Posterior cingulate gyrus (tissue), 11 donors: ENCODE measurements at regions not wholly inside any gene's neighbourhood (a gene's known extent, or its start where the extent isn't known, plus 50 kb on each side); places are given as distances from the start of the nearest gene placed in this dataset.
A peak's percentile ranks its signal among the peaks of the same experiment; 100 is the strongest.
"Not testable (repeated sequence)": the region's sequence is repeated elsewhere in the genome, so short reads cannot be mapped to it uniquely, and the experiment has no call there.

Experiments used
- DNase-seq, 10 donors: peaks; one replicate each; pipeline versions ENCODE4 v3.0.0 to v3.0.0-alpha.2; 2020 to 2021; ENCODE audit warnings: mixed read lengths in 3 of 10
- intact Hi-C: fragments of 100-400 bp; cut with DNase I; formaldehyde crosslinking; loops from one replicate; pipeline ENCODE4 v1.15.1; 2023

GRCh38 chr2:87469180-87470151, 278.4 kb upstream of the PLGLB2 start:
- intact Hi-C loops = not testable (repeated sequence)
- peak in 1 of 10 donors; percentile 22 for DNase-seq

GRCh38 chr2:87470381-87471380, 277.2 kb upstream of the PLGLB2 start:
- intact Hi-C loops = not testable (repeated sequence)
- peak in 1 of 10 donors; percentile 31 for DNase-seq

- intact Hi-C loops, DNase-seq: not testable (repeated sequence)
Observed at GRCh38 chr2:87471478-87471877, 276.4 kb upstream of the PLGLB2 start.

DNA sequence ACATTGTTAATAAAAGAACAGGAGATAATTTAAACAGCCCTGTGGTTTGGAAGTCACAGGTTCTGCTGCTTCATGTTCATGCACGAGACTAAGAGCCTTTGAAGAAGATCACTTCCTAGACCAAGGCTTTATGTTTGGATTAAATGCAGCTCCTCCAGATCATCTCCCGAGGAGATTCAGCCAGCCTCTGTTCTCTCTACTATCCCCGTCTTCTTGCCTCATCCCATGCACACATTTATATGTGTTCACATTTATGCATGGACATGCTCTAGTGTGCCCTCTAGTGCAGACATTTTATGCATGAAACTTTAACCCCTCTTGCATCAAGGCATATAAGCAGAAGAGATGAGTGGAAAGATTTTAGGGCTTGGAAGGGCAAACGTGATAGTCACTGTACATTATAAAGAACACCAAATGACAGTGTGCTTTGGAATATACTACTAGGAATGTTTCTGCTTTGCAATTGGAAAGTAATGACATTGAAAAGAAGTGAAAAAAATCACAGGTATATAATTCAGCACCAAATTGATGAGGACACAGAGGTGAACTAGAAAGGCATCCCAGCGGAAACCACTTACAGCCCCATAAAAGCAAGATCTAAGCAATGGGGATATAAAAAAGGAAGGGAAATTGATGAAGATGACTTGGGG, 271.5 kb upstream of the PLGLB2 start:
- intact Hi-C loops = not testable (repeated sequence)

DNA sequence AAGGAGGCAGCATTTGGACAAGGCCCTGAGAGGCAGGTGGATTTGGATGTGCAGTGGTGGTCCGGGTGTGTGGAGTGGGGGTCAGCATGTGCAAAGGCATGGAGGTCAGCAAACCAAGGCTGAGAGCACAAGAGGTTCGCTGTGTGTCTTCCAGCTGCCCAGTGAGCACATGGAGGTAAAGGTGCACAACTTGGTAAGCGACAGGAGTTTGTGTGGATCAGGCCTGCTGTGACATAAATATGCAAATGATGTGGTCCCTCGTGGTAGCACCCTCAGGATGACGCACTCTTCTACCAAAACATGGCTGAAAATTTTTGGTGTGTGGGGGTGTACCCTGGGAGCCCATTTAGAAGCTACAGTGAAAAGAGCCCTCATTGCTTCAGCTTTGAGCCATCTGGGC, 271.0 kb upstream of the PLGLB2 start:
- intact Hi-C loops = not testable (repeated sequence)
- peak in 2 of 10 donors; percentile 18 to 69 for DNase-seq

More for the DNA sequence above, 271.5 kb upstream of the PLGLB2 start:
- DNase-seq = not testable (repeated sequence)

DNA sequence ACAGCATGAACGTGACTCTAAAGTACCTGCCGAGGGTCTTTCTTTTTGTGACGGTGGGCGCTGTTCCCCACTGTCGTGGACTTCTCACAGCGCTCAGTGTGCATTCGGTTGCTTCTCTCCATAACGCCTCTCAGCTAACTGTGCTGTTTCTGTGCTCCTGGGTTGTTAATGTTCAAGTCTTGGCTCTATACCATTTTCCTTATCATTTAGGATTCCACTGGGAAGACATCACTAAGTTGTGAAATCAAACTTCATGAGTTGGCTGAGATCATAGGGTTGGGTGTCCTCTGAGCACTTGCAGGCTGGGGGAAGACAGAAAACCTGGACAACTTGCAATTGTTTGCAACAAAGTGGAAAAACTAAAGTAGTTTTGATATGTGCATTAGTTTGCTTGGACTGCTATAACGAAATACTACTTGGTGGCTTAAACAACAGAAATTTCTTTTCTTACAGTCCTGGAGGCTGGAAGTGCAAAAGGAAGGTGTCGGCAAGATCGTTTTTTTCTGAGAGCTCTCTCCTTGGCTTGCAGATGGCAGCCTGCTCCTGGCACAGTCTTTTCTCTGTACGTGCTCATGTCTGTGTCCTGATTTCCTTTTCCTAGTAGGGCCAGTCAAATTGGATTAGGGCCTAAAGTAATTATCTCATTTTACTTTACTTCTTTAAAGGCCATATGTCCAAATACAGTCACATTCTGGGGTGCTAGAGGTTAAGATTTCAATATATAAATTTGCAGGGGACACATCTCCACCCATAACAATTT, 270.0 kb upstream of the PLGLB2 start:
- intact Hi-C loops = not testable (repeated sequence)
- peak in 2 of 10 donors; percentile 30 to 35 for DNase-seq

- DNase-seq, intact Hi-C loops: not testable (repeated sequence)
Observed at GRCh38 chr2:87478911-87479310, 269.0 kb upstream of the PLGLB2 start.

- DNase-seq, intact Hi-C loops: not testable (repeated sequence)
Observed at GRCh38 chr2:87483093-87483680, 264.7 kb upstream of the PLGLB2 start.

DNA sequence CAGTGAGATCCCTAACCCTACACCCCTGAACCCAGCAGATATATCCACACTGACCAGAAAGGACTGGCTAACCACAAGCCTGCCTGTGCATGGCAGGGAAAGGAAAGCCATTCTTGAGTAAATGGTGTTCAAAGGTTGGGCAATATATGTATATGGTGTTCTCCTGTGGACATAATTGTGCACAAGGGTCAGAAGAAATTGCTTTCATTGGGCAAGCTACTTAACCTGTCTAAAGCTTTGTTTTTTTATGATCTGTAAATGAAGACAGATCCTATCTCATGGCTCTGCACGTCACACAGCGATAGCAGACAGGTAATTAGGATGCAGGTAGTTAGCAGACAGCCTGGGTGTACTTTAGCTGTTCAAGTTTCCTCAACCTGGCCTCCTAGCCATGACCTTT, 263.5 kb upstream of the PLGLB2 start:
- DNase-seq, intact Hi-C loops: not testable (repeated sequence)

- DNase-seq, intact Hi-C loops: not testable (repeated sequence)
Observed at GRCh38 chr2:87485455-87485854, 262.4 kb upstream of the PLGLB2 start.

- intact Hi-C loops, DNase-seq: not testable (repeated sequence)
Observed at GRCh38 chr2:87485884-87486283, 262.0 kb upstream of the PLGLB2 start.

DNA sequence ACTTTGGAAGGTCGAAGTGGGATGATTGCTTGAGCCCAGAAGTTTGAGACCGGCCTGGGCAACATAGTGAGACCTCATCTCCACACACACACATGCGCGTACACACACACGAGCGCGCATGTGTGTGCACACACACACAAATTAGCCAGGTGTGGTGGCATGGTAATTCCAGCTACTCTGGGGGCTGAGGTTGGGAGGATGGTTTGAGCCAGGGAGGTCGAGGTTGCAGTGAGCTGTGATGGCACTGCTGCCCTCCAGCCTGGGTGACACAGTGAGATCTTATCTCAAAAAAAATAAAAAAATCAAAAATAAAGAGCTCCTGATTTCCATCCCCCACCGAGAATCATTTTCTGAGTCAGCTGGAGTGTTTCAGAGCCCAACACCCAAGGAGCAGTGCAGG, 261.5 kb upstream of the PLGLB2 start:
- intact Hi-C loops = not testable (repeated sequence)
- DNase-seq = peak in 1 of 10 donors; percentile 52

DNA sequence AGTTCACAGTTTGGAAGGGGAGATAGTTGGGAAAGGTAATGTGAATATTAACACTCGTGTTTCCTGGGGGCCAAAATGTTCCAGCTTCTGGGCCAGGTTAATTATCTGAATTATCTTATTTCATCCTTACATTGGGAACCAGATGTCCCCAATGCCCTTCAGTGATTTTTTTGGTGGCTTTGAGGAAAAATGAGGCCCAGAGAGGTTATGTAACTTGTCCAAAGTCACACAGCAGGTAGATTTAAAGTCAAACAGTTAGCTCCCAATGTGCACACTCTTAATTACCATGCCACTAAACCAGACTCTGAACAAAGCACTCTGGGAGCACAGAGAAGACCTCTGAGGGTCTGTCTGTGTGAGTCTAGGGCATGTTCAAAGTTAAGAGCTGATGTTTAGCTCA, 259.9 kb upstream of the PLGLB2 start:
- intact Hi-C loops, DNase-seq: not testable (repeated sequence)

GRCh38 chr2:87488991-87489390, 258.9 kb upstream of the PLGLB2 start:
- DNase-seq, intact Hi-C loops: not testable (repeated sequence)

DNA sequence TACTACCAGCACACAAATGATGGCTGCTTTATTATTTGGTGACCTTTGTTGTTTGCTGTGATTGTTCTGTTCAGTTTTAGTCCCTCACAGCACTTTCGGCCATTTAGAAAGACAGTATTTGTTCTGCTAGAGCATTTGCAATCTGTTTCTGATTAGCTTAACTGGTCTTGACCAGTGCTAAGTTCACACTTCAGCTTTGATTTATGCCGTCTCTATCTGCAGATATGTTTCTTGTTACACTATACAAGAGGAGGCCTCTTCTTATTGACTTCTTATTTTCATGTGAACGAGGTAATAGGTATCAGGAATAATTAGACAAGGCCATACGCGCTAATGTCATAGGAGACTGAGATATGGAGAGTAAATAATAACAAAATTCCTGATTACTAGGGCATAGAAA, 253.0 kb upstream of the PLGLB2 start:
- intact Hi-C loops, DNase-seq: not testable (repeated sequence)

- intact Hi-C loops, DNase-seq: not testable (repeated sequence)
Observed at GRCh38 chr2:87495455-87495854, 252.4 kb upstream of the PLGLB2 start.

DNA sequence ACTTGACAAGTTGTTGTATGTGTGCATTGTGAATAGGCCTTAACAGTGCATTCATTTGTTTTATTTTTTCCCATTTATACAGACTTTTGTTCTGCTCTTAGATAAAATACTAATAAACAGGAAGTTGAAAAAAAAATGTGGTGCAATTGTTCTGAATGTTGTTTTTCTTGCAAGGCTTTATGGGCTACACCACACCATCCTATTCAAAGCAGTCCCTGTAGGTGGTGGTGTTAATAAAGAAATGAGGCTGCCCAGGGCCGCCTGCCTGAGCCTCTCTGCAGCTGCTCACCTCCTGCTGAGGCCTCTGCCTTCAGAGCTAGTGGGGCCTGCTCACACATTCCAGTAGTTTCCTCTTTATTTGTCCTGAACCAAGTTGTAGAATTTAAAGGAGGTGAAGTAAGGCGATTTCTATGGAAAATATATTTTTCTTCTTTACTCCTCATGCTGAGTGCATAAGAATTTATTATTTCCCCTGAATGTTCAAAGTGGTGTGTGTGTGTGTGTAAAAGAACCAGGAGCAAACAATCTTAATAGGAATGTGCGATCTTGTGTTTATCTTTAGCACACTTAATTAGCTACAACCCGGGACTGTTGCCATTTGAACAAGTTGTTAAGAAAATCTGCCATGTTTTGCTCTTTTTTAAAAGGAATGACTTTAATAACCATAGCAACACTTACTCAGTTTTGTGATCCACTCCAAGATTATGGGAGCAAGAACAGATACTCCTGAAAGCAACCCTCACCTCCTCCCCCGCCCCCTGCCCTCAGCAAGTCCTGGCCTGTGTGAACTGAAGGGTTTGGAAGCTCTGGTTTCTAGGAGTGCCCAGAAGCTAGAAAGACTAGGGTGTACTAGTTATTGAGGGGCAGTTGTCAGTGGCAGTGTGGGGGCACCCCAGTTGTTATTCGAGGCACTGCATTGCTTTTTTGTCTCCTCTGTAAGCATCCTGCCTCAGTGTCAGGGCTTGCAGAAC, 251.6 kb upstream of the PLGLB2 start:
- intact Hi-C loops, DNase-seq: not testable (repeated sequence)

DNA sequence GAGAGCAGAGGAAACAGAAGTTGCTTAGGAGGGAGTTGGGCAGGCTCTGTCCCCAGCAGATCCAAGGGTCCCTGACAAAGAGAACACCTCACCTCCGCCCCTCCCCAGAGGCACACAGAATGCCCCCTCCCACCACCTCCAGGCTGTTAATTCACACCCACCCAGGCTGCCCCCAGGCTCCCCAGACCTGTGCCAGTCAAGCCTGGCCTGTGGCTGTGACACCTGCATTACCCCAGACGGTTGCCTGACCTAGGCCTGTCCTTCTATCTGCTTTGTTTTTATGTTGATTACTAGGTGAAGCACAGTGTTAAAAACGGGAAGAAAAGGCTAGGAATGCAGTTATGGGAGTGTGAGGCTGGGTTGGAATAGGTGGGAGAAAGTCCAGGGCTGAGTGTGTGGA, 250.8 kb upstream of the PLGLB2 start:
- DNase-seq, intact Hi-C loops: not testable (repeated sequence)
